ENCODE measurements at regions not wholly inside any gene's neighbourhood (a gene's known extent, or its start where the extent isn't known, plus 50 kb on each side); places are given as distances from the start of the nearest gene placed in this dataset.

- H3K9me3 ChIP-seq, result no peaks in the 10 kb centered on the region
- no CpG with 5 or more reads among the region's 1 CpG for WGBS (ENCODE audit: insufficient coverage)
- DNase-seq, result no peak
- no peak overlapping the region for H3K4me3 ChIP-seq (ENCODE audit: control insufficient read depth in 1 of 2, extremely low read depth in 1 of 2, low read length in 1 of 2)
- H3K36me3 ChIP-seq (ENCODE audit: control insufficient read depth in 2 of 2, extremely low read depth in 1 of 2, insufficient read depth in 1 of 2, low read length in 1 of 2), result no peaks in the 10 kb centered on the region
- peaks cover 2 to 3% of the 10 kb centered on the region in 2 donors for H3K27me3 Mint-ChIP-seq
- H3K27ac ChIP-seq (ENCODE audit: low read length), result no peak overlapping the region
- H3K9me3 Mint-ChIP-seq, result no peaks in the 10 kb centered on the region
- no peak overlapping the region for H3K27ac Mint-ChIP-seq
- ChIA-PET POLR2A (no interaction called here), CTCF (no interaction called here)
- no peaks in the 10 kb centered on the region for H3K4me1 ChIP-seq (ENCODE audit: control insufficient read depth in 1 of 2, extremely low read depth in 1 of 2, insufficient read depth in 2 of 2, low read length in 2 of 2)
- H3K4me3 Mint-ChIP-seq, result no peak overlapping the region
- ATAC-seq (replicated peaks in 1 of 4), result no peak
- H3K27me3 ChIP-seq (replicated peaks in 1 of 2; ENCODE audit: control insufficient read depth in 2 of 2, extremely low read depth in 1 of 2, insufficient read depth in 2 of 2, low read length in 1 of 2), result no peaks in the 10 kb centered on the region
- peaks cover 0 to 28% (median 5%) of the 10 kb centered on the region in 3 donors for H3K4me1 Mint-ChIP-seq
- no peaks in the 10 kb centered on the region for H3K36me3 Mint-ChIP-seq
These were observed 189.6 kb downstream of the NRIP1 start for GRCh38 chr21:14875186-14875585.

- Histone ChIP-seq H3K4me1 (ENCODE audit: control insufficient read depth in 1 of 2, extremely low read depth in 1 of 2, insufficient read depth in 2 of 2, low read length in 2 of 2) (no peaks in the 10 kb centered on the region), H3K27me3 (replicated peaks in 1 of 2; ENCODE audit: control insufficient read depth in 2 of 2, extremely low read depth in 1 of 2, insufficient read depth in 2 of 2, low read length in 1 of 2) (no peaks in the 10 kb centered on the region), H3K36me3 (ENCODE audit: control insufficient read depth in 2 of 2, extremely low read depth in 1 of 2, insufficient read depth in 1 of 2, low read length in 1 of 2) (no peaks in the 10 kb centered on the region), H3K4me3 (ENCODE audit: control insufficient read depth in 1 of 2, extremely low read depth in 1 of 2, low read length in 1 of 2) (no peak overlapping the region), H3K9me3 (no peaks in the 10 kb centered on the region), H3K27ac (ENCODE audit: low read length) (no peak overlapping the region)
- no peak for DNase-seq
- POLR2A ChIA-PET, result no interaction called here
- Mint-ChIP-seq H3K9me3 (no peaks in the 10 kb centered on the region), H3K27ac (no peak overlapping the region), H3K4me1 (peaks cover 0 to 30% (median 5%) of the 10 kb centered on the region in 3 donors), H3K36me3 (no peaks in the 10 kb centered on the region), H3K27me3 (peaks cover 3 to 5% of the 10 kb centered on the region in 2 donors), H3K4me3 (no peak overlapping the region)
- no peak for ATAC-seq (replicated peaks in 1 of 4)
- CTCF ChIA-PET, result no interaction called here
These were observed 190.4 kb downstream of the NRIP1 start for GRCh38 chr21:14874379-14874778.

- Histone ChIP-seq H3K36me3 (ENCODE audit: control insufficient read depth in 2 of 2, extremely low read depth in 1 of 2, insufficient read depth in 1 of 2, low read length in 1 of 2) (no peaks in the 10 kb centered on the region), H3K4me1 (ENCODE audit: control insufficient read depth in 1 of 2, extremely low read depth in 1 of 2, insufficient read depth in 2 of 2, low read length in 2 of 2) (peaks cover 0 to 2% of the 10 kb centered on the region in 2 experiments), H3K4me3 (ENCODE audit: control insufficient read depth in 1 of 2, extremely low read depth in 1 of 2, low read length in 1 of 2) (no peak overlapping the region), H3K27me3 (replicated peaks in 1 of 2; ENCODE audit: control insufficient read depth in 2 of 2, extremely low read depth in 1 of 2, insufficient read depth in 2 of 2, low read length in 1 of 2) (no peaks in the 10 kb centered on the region), H3K27ac (ENCODE audit: low read length) (no peak overlapping the region), H3K9me3 (no peaks in the 10 kb centered on the region)
- ChIA-PET CTCF (interaction anchor here (0.6 to 0.9 kb wide), 3 partner anchors 15 to 690 kb away, joined by 3 to 4 read pairs (median 3); no protein-coding TSS in a partner anchor), POLR2A (no interaction called here)
- Mint-ChIP-seq H3K4me3 (no peak overlapping the region), H3K36me3 (no peaks in the 10 kb centered on the region), H3K9me3 (no peaks in the 10 kb centered on the region), H3K27ac (no peak overlapping the region), H3K27me3 (peaks cover 3 to 5% of the 10 kb centered on the region in 2 donors), H3K4me1 (peaks cover 7 to 15% (median 9%) of the 10 kb centered on the region in 3 donors)
- ATAC-seq (replicated peaks in 1 of 4), result no peak
- no CpG with 5 or more reads among the region's 4 CpGs for WGBS (ENCODE audit: insufficient coverage)
- no peak for DNase-seq
These were observed 192.9 kb downstream of the NRIP1 start for GRCh38 chr21:14871861-14872260.

- no CpG with 5 or more reads among the region's 2 CpGs for WGBS (ENCODE audit: insufficient coverage)
- DNase-seq (no peak), ATAC-seq (replicated peaks in 1 of 4) (no peak)
- POLR2A ChIA-PET, result no interaction called here
- Mint-ChIP-seq H3K4me1 (peaks cover 7 to 15% (median 9%) of the 10 kb centered on the region in 3 donors), H3K9me3 (no peaks in the 10 kb centered on the region), H3K27me3 (peaks cover 3 to 5% of the 10 kb centered on the region in 2 donors), H3K36me3 (no peaks in the 10 kb centered on the region), H3K4me3 (no peak overlapping the region), H3K27ac (no peak overlapping the region)
- Histone ChIP-seq H3K4me3 (ENCODE audit: control insufficient read depth in 1 of 2, extremely low read depth in 1 of 2, low read length in 1 of 2) (no peak overlapping the region), H3K4me1 (ENCODE audit: control insufficient read depth in 1 of 2, extremely low read depth in 1 of 2, insufficient read depth in 2 of 2, low read length in 2 of 2) (peaks cover 0 to 2% of the 10 kb centered on the region in 2 experiments), H3K9me3 (no peaks in the 10 kb centered on the region), H3K36me3 (ENCODE audit: control insufficient read depth in 2 of 2, extremely low read depth in 1 of 2, insufficient read depth in 1 of 2, low read length in 1 of 2) (no peaks in the 10 kb centered on the region), H3K27ac (ENCODE audit: low read length) (no peak overlapping the region), H3K27me3 (replicated peaks in 1 of 2; ENCODE audit: control insufficient read depth in 2 of 2, extremely low read depth in 1 of 2, insufficient read depth in 2 of 2, low read length in 1 of 2) (no peaks in the 10 kb centered on the region)
- CTCF ChIA-PET, result no interaction called here
These were observed 194.0 kb downstream of the NRIP1 start for GRCh38 chr21:14870853-14871149.

- no peak overlapping the region for H3K4me3 ChIP-seq (ENCODE audit: control insufficient read depth in 1 of 2, extremely low read depth in 1 of 2, low read length in 1 of 2)
- CTCF ChIA-PET, result no interaction called here
- WGBS (ENCODE audit: insufficient coverage), result 90% methylated on average over 2 of the region's 5 CpGs
These were observed 194.6 kb downstream of the NRIP1 start for GRCh38 chr21:14869984-14870852.

GRCh38 chr21:14866859-14867765 lies 197.7 kb downstream of the NRIP1 start:
- WGBS (ENCODE audit: insufficient coverage), result 100% methylated on average over 2 of the region's 3 CpGs
- CTCF ChIA-PET, result no interaction called here
- ATAC-seq (replicated peaks in 1 of 4), result no peak

More at GRCh38 chr21:14869984-14870852, 194.6 kb downstream of the NRIP1 start:
- Histone ChIP-seq H3K36me3 (ENCODE audit: control insufficient read depth in 2 of 2, extremely low read depth in 1 of 2, insufficient read depth in 1 of 2, low read length in 1 of 2) (no peaks in the 10 kb centered on the region), H3K27me3 (replicated peaks in 1 of 2; ENCODE audit: control insufficient read depth in 2 of 2, extremely low read depth in 1 of 2, insufficient read depth in 2 of 2, low read length in 1 of 2) (no peaks in the 10 kb centered on the region), H3K27ac (ENCODE audit: low read length) (no peak overlapping the region), H3K9me3 (no peaks in the 10 kb centered on the region), H3K4me1 (ENCODE audit: control insufficient read depth in 1 of 2, extremely low read depth in 1 of 2, insufficient read depth in 2 of 2, low read length in 2 of 2) (peaks cover 0 to 2% of the 10 kb centered on the region in 2 experiments)
- no peak overlapping the region for H3K27ac Mint-ChIP-seq
- H3K27me3 Mint-ChIP-seq, result peaks cover 3 to 5% of the 10 kb centered on the region in 2 donors
- DNase-seq, result no peak
- no peak overlapping the region for H3K4me3 Mint-ChIP-seq
- H3K4me1 Mint-ChIP-seq, result peaks cover 7 to 15% (median 9%) of the 10 kb centered on the region in 3 donors
- no peaks in the 10 kb centered on the region for H3K36me3 Mint-ChIP-seq
- POLR2A ChIA-PET, result no interaction called here
- no peak for ATAC-seq (replicated peaks in 1 of 4)
- H3K9me3 Mint-ChIP-seq, result no peaks in the 10 kb centered on the region

More at GRCh38 chr21:14866859-14867765, 197.7 kb downstream of the NRIP1 start:
- Histone ChIP-seq H3K9me3 (no peaks in the 10 kb centered on the region), H3K36me3 (ENCODE audit: control insufficient read depth in 2 of 2, extremely low read depth in 1 of 2, insufficient read depth in 1 of 2, low read length in 1 of 2) (no peaks in the 10 kb centered on the region), H3K27ac (ENCODE audit: low read length) (no peak overlapping the region), H3K4me1 (ENCODE audit: control insufficient read depth in 1 of 2, extremely low read depth in 1 of 2, insufficient read depth in 2 of 2, low read length in 2 of 2) (peaks cover 0 to 2% of the 10 kb centered on the region in 2 experiments), H3K27me3 (replicated peaks in 1 of 2; ENCODE audit: control insufficient read depth in 2 of 2, extremely low read depth in 1 of 2, insufficient read depth in 2 of 2, low read length in 1 of 2) (no peaks in the 10 kb centered on the region), H3K4me3 (ENCODE audit: control insufficient read depth in 1 of 2, extremely low read depth in 1 of 2, low read length in 1 of 2) (no peak overlapping the region)
- Mint-ChIP-seq H3K9me3 (no peaks in the 10 kb centered on the region), H3K27ac (no peak overlapping the region), H3K36me3 (no peaks in the 10 kb centered on the region), H3K4me3 (no peak overlapping the region), H3K27me3 (peaks cover 3 to 5% of the 10 kb centered on the region in 2 donors), H3K4me1 (peaks cover 8 to 15% (median 9%) of the 10 kb centered on the region in 3 donors)
- no peak for DNase-seq
- POLR2A ChIA-PET, result no interaction called here
